ENCODE measurements at regions not wholly inside any gene's neighbourhood (a gene's known extent, or its start where the extent isn't known, plus 50 kb on each side); places are given as distances from the start of the nearest gene placed in this dataset.

DNA sequence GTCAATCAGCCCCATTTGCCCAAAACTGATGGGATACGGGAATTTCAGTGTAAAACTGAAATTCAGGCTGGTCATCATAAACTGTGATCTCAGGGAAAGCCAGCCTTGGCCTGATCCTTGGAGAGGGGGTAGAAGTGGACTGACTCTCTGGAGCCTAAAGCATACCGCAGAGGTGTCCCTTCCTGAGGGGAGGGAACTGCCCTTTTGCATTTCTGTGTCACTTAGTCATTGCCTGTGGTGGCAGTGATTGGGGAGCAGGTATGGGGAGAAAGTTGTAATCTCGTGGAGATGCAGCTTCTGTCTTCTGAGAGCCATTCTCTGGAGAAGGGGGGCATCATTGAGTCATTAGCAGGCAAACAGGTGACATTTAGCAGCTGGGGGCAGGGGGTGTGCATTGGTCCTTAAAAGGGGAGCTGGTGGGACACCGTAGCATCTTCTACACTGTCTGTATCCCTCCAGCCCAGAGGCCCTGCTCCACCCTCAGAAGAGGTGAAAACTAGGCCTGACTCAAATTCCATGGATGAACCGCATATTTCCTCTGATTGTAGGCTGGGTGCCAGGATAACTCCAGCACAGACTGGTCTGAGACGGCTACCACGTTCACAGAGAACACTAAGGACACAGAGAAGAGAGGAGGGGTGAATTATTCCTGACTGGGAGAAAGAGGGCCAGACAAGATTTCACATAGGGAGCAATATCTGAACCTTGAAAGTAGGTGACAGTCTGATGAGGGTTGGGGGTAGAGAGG is 143.3 kb downstream of the SEC61B start:
- H3K4me1 ChIP-seq (ENCODE audit: insufficient read depth, low read length, poor library complexity, severe bottlenecking), result no peaks in the 10 kb centered on the region
- no peak overlapping the region for H3K4me2 ChIP-seq (ENCODE audit: low read length)
- H3K79me2 ChIP-seq (ENCODE audit: insufficient read depth, low read depth, low read length), result no peaks in the 10 kb centered on the region
- CTCF ChIA-PET (ENCODE audit: unreplicated experiment), result no interaction called here
- DNase-seq (ENCODE audit: low spot score), result no peak
- H3K9me3 ChIP-seq (ENCODE audit: low read length), result no peaks in the 10 kb centered on the region
- TF ChIP-seq CTCF (conservative IDR thresholded peaks at IDR 0.05; ENCODE audit: low read length) (no peak), EZH2phosphoT487 (IDR thresholded peaks at IDR 0.05; ENCODE audit: borderline replicate concordance, low read depth, low read length) (no peak)
- no TSS peak for BruUV-seq (replicated peaks)
- H2AFZ ChIP-seq (ENCODE audit: low read length), result no peak overlapping the region
- H3K36me3 ChIP-seq (ENCODE audit: insufficient read depth, low read length), result no peaks in the 10 kb centered on the region
- H4K20me1 ChIP-seq (ENCODE audit: insufficient read depth, low read length), result no peaks in the 10 kb centered on the region
- no peak overlapping the region for H3K27ac ChIP-seq (ENCODE audit: low read depth, low read length, poor library complexity, severe bottlenecking)
- POLR2A ChIA-PET, result no interaction called here
- intact Hi-C loops (cut with micrococcal nuclease; ENCODE audit: unreplicated experiment), result no loop called here
- no peak overlapping the region for H3K4me3 ChIP-seq (ENCODE audit: low read depth, low read length, poor library complexity, severe bottlenecking)
- H3K9me2 ChIP-seq (ENCODE audit: insufficient read depth, low read length), result no peaks in the 10 kb centered on the region

DNA sequence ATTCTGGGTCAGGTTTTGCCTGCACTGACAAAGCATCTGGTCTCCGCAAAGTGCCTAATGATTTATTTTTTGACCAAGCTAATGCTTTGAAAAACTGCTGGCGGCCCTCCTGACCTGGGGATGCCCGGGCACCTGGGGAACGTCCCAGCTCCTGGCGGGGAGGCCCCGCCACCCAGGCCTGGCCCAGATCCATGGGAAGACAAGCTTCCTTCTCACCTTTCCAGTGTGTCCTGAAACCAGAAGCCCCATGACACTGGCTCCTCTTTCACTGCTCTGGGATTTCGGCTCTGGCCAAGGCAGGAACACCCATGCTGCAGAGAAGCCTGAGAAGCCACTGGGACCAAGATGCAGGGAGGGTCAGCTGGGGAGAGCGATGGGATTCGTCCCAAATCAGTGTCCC is 144.1 kb downstream of the SEC61B start:
- ChIA-PET POLR2A (no interaction called here), CTCF (ENCODE audit: unreplicated experiment) (no interaction called here)
- Histone ChIP-seq H3K79me2 (ENCODE audit: insufficient read depth, low read depth, low read length) (no peaks in the 10 kb centered on the region), H3K4me1 (ENCODE audit: insufficient read depth, low read length, poor library complexity, severe bottlenecking) (no peaks in the 10 kb centered on the region), H3K4me2 (ENCODE audit: low read length) (no peak overlapping the region), H3K9me2 (ENCODE audit: insufficient read depth, low read length) (no peaks in the 10 kb centered on the region), H4K20me1 (ENCODE audit: insufficient read depth, low read length) (no peaks in the 10 kb centered on the region), H3K9me3 (ENCODE audit: low read length) (no peaks in the 10 kb centered on the region), H3K4me3 (ENCODE audit: low read depth, low read length, poor library complexity, severe bottlenecking) (no peak overlapping the region), H3K36me3 (ENCODE audit: insufficient read depth, low read length) (no peaks in the 10 kb centered on the region), H2AFZ (ENCODE audit: low read length) (no peak overlapping the region), H3K27ac (ENCODE audit: low read depth, low read length, poor library complexity, severe bottlenecking) (no peak overlapping the region)
- intact Hi-C loops (cut with micrococcal nuclease; ENCODE audit: unreplicated experiment), result no loop called here
- TF ChIP-seq EZH2phosphoT487 (IDR thresholded peaks at IDR 0.05; ENCODE audit: borderline replicate concordance, low read depth, low read length) (no peak), CTCF (conservative IDR thresholded peaks at IDR 0.05; ENCODE audit: low read length) (no peak)
- BruUV-seq (replicated peaks), result no TSS peak
- DNase-seq (ENCODE audit: low spot score), result no peak

DNA sequence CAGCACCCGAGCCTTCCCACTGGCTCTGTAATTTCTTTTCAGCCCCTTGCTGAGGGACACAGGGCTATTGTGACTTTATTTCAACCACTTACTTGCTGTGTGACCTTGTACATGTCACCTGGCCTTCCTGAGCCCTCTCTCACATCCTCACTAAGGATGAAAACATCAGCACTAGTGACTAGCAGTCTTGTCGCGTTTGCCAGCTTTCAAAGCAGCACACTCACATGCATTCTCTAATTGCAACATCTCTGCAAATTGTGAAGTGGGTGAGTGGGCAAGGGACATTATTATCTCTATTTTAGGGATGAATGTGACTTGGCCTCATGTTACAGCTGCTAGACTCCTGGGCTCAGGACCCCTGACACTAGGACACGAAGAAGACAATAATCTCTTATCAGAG is 144.5 kb downstream of the SEC61B start:
- Histone ChIP-seq H3K4me1 (ENCODE audit: insufficient read depth, low read length, poor library complexity, severe bottlenecking) (no peaks in the 10 kb centered on the region), H3K9me3 (ENCODE audit: low read length) (no peaks in the 10 kb centered on the region)
- CTCF ChIA-PET (ENCODE audit: unreplicated experiment), result no interaction called here

More for the DNA sequence above, 144.5 kb downstream of the SEC61B start:
- no peak for TF ChIP-seq EZH2phosphoT487 (IDR thresholded peaks at IDR 0.05; ENCODE audit: borderline replicate concordance, low read depth, low read length)
- no peak for TF ChIP-seq CTCF (conservative IDR thresholded peaks at IDR 0.05; ENCODE audit: low read length)
- Histone ChIP-seq H3K27ac (ENCODE audit: low read depth, low read length, poor library complexity, severe bottlenecking) (no peak overlapping the region), H4K20me1 (ENCODE audit: insufficient read depth, low read length) (no peaks in the 10 kb centered on the region), H3K36me3 (ENCODE audit: insufficient read depth, low read length) (no peaks in the 10 kb centered on the region), H3K79me2 (ENCODE audit: insufficient read depth, low read depth, low read length) (no peaks in the 10 kb centered on the region), H3K9me2 (ENCODE audit: insufficient read depth, low read length) (no peaks in the 10 kb centered on the region), H2AFZ (ENCODE audit: low read length) (no peak overlapping the region), H3K4me3 (ENCODE audit: low read depth, low read length, poor library complexity, severe bottlenecking) (no peak overlapping the region), H3K4me2 (ENCODE audit: low read length) (no peak overlapping the region)
- POLR2A ChIA-PET, result no interaction called here
- intact Hi-C loops (cut with micrococcal nuclease; ENCODE audit: unreplicated experiment), result no loop called here
- no TSS peak for BruUV-seq (replicated peaks)
- DNase-seq (ENCODE audit: low spot score), result no peak
